Hematopoietic multipotent progenitor cell treated with erythropoietin and hydrocortisone succinate and interleukin-3 and kit ligand, for 8 days (in vitro differentiated cells): ENCODE measurements at regions not wholly inside any gene's neighbourhood (a gene's known extent, or its start where the extent isn't known, plus 50 kb on each side); places are given as distances from the start of the nearest gene placed in this dataset.

Experiments
- DNase-seq: peaks from one replicate; pipeline ENCODE4 v3.0.0-alpha.2; 2015

GRCh38 chr11:93967258-93967657 is 53.9 kb upstream of the HEPHL1 start:
- no peak for DNase-seq

GRCh38 chr11:93967944-93968343 is 53.2 kb upstream of the HEPHL1 start:
- DNase-seq, result no peak

- no peak for DNase-seq
Measured at GRCh38 chr11:93969925-93970922, 50.9 kb upstream of the HEPHL1 start.
